Keratinocyte (primary cell): ENCODE measurements at regions not wholly inside any gene's neighbourhood (a gene's known extent, or its start where the extent isn't known, plus 50 kb on each side); places are given as distances from the start of the nearest gene placed in this dataset.

Source experiments
- DNase-seq: peaks from one replicate; pipeline ENCODE4 v3.0.0-alpha.2; 2011; ENCODE audit warnings: low read depth, missing footprints, low spot score
- FAIRE-seq: peaks from 2 replicates; lab custom pipeline; 2011; peaks lifted over from hg19 to GRCh38; lab: Jason Lieb, UNC
- H2AFZ ChIP-seq: 2 replicates; pipeline ENCODE4 v1.6.0; 2012; ENCODE audit warnings: low read length, control low read depth, inconsistent platforms; ENCODE audit not compliant: control insufficient read depth
- H3K27ac ChIP-seq: 2 replicates; pipeline ENCODE4 v1.5.1; 2011; ENCODE audit warnings: low read length; ENCODE audit not compliant: control insufficient read depth, insufficient read depth
- H3K27me3 ChIP-seq: 3 replicates; pipeline ENCODE4 v1.6.0; 2011; ENCODE audit warnings: low read length; ENCODE audit not compliant: control insufficient read depth, insufficient read depth; ENCODE audit errors: extremely low read depth
- H3K36me3 ChIP-seq, 2 experiments: 2 replicates in 1 of 2; 3 replicates in 1 of 2; pipeline ENCODE4 v1.5.1; 2011; ENCODE audit warnings: low read length in 2 of 2, mild to moderate bottlenecking in 1 of 2; ENCODE audit not compliant: control insufficient read depth in 2 of 2, insufficient read depth in 2 of 2; ENCODE audit errors: extremely low read depth in 1 of 2
- H3K4me1 ChIP-seq: 3 replicates; pipeline ENCODE4 v1.5.1; 2011; ENCODE audit warnings: low read length; ENCODE audit not compliant: control insufficient read depth, insufficient read depth; ENCODE audit errors: extremely low read depth
- H3K4me2 ChIP-seq: 3 replicates; pipeline ENCODE4 v1.6.0; 2011; ENCODE audit warnings: low read depth, low read length; ENCODE audit not compliant: control insufficient read depth, insufficient read depth; ENCODE audit errors: extremely low read depth
- H3K4me3 ChIP-seq, 3 experiments: fragments of 200-600 bp in 1 of 3; sonication (generic) in 1 of 3; 2 replicates in 2 of 3; 3 replicates in 1 of 3; pipeline ENCODE4 v1.5.1; 2011 to 2016; ENCODE audit warnings: low read length in 3 of 3, mild to moderate bottlenecking in 3 of 3, control low read depth in 2 of 3, inconsistent platforms in 1 of 3, low read depth in 1 of 3, mixed read lengths in 1 of 3, mixed run types in 1 of 3, moderate library complexity in 1 of 3; ENCODE audit not compliant: control insufficient read depth in 2 of 3, insufficient read depth in 2 of 3; ENCODE audit errors: extremely low read depth in 1 of 3
- H3K79me2 ChIP-seq: 2 replicates; pipeline ENCODE4 v1.6.0; 2012; ENCODE audit warnings: low read length; ENCODE audit not compliant: control insufficient read depth, insufficient read depth
- H3K9ac ChIP-seq: 3 replicates; pipeline ENCODE4 v1.6.0; 2011; ENCODE audit warnings: low read length; ENCODE audit not compliant: control insufficient read depth, insufficient read depth; ENCODE audit errors: extremely low read depth
- H3K9me1 ChIP-seq: 3 replicates; pipeline ENCODE4 v1.6.0; 2011; ENCODE audit warnings: low read length; ENCODE audit not compliant: control insufficient read depth, insufficient read depth; ENCODE audit errors: extremely low read depth
- H3K9me3 ChIP-seq: 2 replicates; pipeline ENCODE4 v1.5.1; 2012; ENCODE audit warnings: low read depth, low read length; ENCODE audit not compliant: control insufficient read depth
- H4K20me1 ChIP-seq: 3 replicates; pipeline ENCODE4 v1.6.0; 2011; ENCODE audit warnings: low read length; ENCODE audit not compliant: control insufficient read depth, insufficient read depth; ENCODE audit errors: extremely low read depth
- CTCF ChIP-seq, 3 experiments: IDR thresholded peaks in 1 of 3; conservative IDR thresholded peaks in 1 of 3; optimal IDR thresholded peaks in 1 of 3; 2 replicates in 2 of 3; 3 replicates in 1 of 3; pipeline versions ENCODE3 to v1.5.1; 2011; ENCODE audit warnings: low read length in 3 of 3, mild to moderate bottlenecking in 3 of 3, moderate library complexity in 2 of 3, control low read depth in 1 of 3, inconsistent platforms in 1 of 3; ENCODE audit not compliant: insufficient read depth in 2 of 3; ENCODE audit errors: extremely low read depth in 1 of 3
- EZH2 ChIP-seq: IDR thresholded peaks from one replicate; pipeline ENCODE4 v1.6.1; 2012; ENCODE audit warnings: inconsistent platforms, mild to moderate bottlenecking, low read length, moderate library complexity
- dilution Hi-C: fragments of 300-500 bp; cut with MboI; formaldehyde crosslinking; loops from one replicate; pipeline ENCODE4 v1.7.0; 2020; ENCODE audit warnings: low sequenced_read_pairs; ENCODE audit not compliant: extremely low pct_ligation_motif_present

GRCh38 chr7:18337048-18337809, 158.3 kb upstream of the HDAC9 start:
- DNase-seq = no peak
- FAIRE-seq = no peak
- dilution Hi-C loops = no loop called here
- no peak overlapping the region for H3K27ac ChIP-seq
- no peak overlapping the region for H3K9ac ChIP-seq
- no peaks in the 10 kb centered on the region for H3K36me3 ChIP-seq
- H3K27me3 ChIP-seq = no peaks in the 10 kb centered on the region
- H2AFZ ChIP-seq = no peak overlapping the region
- no peaks in the 10 kb centered on the region for H4K20me1 ChIP-seq
- no peak overlapping the region for H3K4me2 ChIP-seq
- H3K4me1 ChIP-seq = no peaks in the 10 kb centered on the region
- no peaks in the 10 kb centered on the region for H3K79me2 ChIP-seq
- TF ChIP-seq CTCF (optimal IDR thresholded peaks at IDR 0.05 in 1 of 3, IDR thresholded peaks at IDR 0.05 in 1 of 3, conservative IDR thresholded peaks at IDR 0.05 in 1 of 3; ENCODE audit: extremely low read depth in 1 of 3, insufficient read depth in 2 of 3, low read length in 3 of 3) (no peak), EZH2 (no peak)
- H3K9me3 ChIP-seq = no peaks in the 10 kb centered on the region
- H3K4me3 ChIP-seq = no peak overlapping the region
- no peaks in the 10 kb centered on the region for H3K9me1 ChIP-seq

- no peak overlapping the region for H2AFZ ChIP-seq
- H3K27me3 ChIP-seq = no peaks in the 10 kb centered on the region
- no peaks in the 10 kb centered on the region for H3K4me1 ChIP-seq
- no peak for TF ChIP-seq EZH2
- no peak for TF ChIP-seq CTCF (optimal IDR thresholded peaks at IDR 0.05 in 1 of 3, IDR thresholded peaks at IDR 0.05 in 1 of 3, conservative IDR thresholded peaks at IDR 0.05 in 1 of 3; ENCODE audit: extremely low read depth in 1 of 3, insufficient read depth in 2 of 3, low read length in 3 of 3)
- DNase-seq (no peak), FAIRE-seq (no peak)
- H3K9me3 ChIP-seq = no peaks in the 10 kb centered on the region
- H3K36me3 ChIP-seq = no peaks in the 10 kb centered on the region
- no peak overlapping the region for H3K9ac ChIP-seq
- dilution Hi-C loops = no loop called here
- H3K4me2 ChIP-seq = no peak overlapping the region
- no peaks in the 10 kb centered on the region for H3K9me1 ChIP-seq
- H3K27ac ChIP-seq = no peak overlapping the region
- no peaks in the 10 kb centered on the region for H4K20me1 ChIP-seq
- no peaks in the 10 kb centered on the region for H3K79me2 ChIP-seq
- H3K4me3 ChIP-seq = no peak overlapping the region
Measured at GRCh38 chr7:18338910-18339523, 156.5 kb upstream of the HDAC9 start.
